ENCODE measurements at regions not wholly inside any gene's neighbourhood (a gene's known extent, or its start where the extent isn't known, plus 50 kb on each side); places are given as distances from the start of the nearest gene placed in this dataset.
"Not testable (repeated sequence)": the region's sequence is repeated elsewhere in the genome, so short reads cannot be mapped to it uniquely, and the experiment has no call there.

DNA sequence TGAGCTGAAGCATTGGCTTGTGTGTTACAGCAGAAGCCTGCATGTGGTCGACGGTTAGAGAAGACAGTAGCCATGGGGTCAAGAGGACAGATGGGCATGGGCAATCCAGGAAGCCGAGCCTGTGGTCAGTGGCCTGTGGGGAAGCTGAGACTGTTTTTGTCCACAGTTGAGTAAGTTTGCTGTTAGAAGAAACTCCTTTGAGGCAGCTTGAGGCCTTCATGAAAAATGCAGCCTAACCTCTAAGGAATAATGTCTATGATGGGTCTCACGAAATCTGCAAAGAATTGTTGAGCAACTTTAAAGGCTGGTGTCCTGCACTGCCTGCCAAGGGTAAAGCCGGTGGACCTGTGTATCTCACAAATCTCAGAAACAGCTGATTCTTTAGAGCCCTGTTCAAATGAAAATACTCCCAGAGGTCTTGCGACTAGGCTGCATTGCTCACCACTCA lies 322.4 kb downstream of the SETD4 start:
- DNase-seq = no peak

DNA sequence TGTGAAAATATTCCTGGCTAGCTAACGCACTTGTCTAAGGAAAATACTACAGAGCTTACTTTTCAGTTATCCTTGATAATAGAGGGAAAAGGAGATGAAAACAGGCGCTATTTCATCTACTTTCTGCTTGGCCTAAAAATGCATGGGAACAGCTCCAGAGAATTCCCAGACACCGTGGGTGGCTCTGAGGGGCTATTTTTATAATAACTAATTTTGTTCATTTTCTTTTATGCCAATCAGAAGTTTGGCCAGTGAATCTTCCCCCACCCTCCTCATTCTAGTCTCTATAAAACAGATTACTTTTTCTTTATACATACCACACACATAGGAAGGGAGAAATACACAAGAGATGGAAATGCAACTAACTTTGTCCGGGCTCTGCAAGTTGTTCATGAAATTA lies 322.9 kb downstream of the SETD4 start:
- DNase-seq = no peak

DNA sequence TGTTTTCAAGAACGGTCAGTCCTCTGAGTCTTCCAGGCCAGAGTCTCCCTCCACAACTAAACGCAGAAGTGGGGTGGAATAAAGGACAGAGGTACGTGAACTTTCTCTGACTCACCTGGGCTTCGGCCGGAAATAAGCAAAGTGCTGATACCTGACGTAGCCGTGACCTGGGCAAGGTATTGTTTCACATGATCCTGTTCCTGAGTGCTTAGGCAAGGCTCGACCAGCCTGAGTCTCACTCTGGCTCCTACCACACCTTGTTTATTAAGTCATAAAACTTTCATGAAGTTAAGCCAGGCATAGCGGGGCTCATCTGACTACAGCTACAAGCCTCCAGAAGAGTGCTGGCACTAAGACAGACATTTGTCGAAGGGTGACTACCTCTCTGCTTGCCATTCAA lies 327.5 kb downstream of the SETD4 start:
- no peak for DNase-seq

DNA sequence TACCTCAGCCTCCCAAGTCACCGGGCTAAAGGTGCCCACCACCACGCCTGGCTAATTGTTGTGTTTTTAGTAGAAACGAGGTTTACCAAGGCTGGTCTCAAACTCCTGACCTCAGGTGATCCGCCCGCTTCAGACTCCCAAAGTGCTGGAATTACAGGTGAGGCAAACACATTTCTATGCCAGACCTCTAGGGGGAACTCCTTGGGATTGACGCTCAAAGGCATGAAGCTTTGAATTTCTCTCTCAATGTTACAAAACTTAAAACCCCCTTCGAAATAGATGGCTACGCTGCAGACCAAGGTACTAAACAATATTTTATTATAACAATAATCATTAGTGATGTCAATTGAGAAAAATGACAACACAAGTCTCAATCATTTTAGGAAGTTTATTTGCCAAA lies 330.0 kb downstream of the SETD4 start:
- DNase-seq = no peak

DNA sequence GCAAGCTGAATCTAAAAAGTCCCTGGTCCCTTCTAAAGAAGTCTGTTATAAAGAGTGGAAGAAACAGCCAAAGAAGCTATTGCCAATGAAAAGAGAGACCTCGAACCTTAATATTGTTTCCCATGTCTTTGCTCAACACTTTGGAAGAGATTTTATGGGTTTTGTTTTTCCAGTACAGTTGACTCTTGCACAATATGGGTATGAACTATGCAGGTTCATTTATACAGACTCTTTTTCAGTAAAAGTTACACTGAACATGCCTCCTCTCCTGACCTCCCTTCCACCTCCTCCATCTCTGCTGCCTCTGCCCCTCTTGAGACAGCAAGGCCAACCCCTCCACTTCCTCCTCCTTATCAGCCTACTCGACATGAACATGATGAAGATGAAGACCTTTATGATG lies 332.5 kb downstream of the SETD4 start:
- no peak for DNase-seq

DNA sequence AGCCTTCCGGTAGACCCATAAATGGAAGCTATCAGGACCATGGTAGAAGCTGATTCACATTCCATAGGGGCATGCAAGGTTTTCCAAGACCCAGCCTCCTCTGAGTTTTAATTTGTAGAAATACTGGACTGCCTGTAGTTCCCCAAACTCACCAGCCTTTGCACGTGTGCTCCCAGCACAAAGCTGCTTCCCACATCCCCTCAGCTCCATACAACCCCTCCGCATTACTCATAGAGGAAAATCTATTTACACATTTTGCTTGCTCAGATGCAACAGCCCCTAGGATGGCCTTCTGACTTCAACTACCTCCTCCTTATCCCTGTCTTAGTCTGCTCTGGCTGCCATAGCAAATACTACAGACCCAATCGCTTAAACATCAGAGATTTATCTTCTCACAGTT lies 336.2 kb downstream of the SETD4 start:
- no peak for DNase-seq

DNA sequence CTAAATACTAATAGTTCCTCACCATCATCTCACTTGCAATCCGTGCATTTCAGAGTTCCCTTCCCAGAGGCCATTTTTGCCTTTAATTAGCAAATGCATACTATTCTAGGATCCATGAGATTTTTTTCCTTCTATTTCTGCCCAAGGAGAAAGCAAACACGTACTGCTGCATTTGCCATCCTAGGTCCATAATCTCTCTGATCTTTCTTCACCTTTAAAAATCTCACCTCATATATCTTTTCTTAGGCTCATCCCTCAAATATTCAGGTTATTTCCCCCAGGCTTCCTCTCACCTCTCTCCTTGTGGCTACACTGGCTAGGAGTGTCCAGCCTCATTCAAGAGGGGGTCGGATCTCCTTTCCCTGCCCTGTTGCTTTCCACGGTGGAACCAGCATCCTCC lies 338.6 kb downstream of the SETD4 start:
- no peak for DNase-seq

DNA sequence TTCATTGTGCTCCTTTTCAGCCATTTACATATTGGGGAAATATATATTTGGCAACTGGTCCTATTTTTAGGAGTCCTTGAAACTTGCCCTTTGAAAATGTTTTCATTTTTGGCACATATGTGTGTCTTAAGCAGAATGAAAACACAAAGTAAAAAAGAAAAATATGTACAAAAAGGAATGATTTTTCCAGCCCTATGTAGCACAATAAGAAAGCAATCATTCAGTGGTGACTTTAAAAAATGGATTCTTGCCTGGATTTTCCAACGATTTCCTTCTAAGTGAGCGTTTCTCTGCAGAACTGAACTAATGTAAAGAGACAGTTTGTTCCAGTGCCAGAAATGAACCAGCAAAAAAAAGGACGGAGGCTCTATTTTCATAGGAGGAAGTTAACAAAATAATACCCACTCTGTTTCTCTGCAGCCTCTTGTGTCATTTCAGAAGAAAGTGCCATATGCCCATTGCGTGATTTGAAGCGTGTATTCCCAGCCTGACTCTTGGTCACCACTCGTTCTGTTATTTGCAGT lies 340.1 kb downstream of the SETD4 start:
- DNase-seq = no peak

DNA sequence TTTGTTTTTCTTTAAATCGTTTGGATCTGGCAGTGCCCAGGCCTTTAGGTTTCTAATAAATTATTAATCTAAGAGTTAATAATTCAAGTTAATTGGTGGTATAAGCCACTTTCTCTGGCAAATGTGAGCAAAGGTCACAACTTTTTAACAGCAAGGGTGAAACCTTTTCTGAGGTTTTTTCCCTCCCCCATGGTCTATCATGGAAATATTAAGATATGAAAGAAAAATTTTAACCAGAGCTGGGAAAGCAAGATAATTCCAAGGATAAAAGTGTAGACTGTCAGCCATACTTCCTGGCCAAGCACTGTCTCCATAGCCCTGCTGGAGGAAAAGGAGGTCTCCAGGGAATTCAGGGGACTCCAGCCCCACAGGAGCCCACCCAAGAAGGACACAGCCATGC lies 341.2 kb downstream of the SETD4 start:
- no peak for DNase-seq

DNA sequence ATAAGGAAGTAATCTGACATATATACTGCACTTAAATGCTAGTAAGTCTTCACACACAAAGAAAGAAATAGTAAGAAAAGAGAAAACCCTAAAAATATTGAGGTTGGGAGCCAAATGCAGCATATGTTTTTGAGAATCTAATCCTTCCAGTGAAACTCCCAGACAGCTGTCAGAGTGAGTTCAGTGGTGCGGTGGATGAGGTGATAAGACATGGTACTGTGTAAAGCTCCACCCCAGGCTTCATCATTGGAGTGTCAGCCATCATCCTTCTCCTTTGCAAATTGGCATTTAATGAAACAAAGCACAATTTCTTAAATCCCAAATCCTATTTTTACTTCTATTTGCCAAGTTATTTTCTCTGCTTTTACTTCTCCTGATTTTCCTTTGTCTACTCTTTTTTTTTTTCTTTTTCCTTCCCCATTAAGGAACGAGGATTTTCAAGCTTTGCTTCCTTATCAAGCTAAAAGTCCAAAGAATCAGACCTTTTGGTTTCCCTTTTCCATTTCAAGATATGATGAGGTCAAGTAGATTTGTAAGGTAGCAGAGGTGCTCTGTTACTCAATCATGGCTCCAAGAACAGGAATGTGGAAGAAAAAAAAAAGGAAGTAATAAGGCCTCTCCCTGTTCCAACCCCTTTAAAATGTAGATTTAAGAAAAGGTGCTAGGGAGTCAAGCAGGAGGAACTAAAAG lies 343.3 kb downstream of the SETD4 start:
- DNase-seq = no peak

DNA sequence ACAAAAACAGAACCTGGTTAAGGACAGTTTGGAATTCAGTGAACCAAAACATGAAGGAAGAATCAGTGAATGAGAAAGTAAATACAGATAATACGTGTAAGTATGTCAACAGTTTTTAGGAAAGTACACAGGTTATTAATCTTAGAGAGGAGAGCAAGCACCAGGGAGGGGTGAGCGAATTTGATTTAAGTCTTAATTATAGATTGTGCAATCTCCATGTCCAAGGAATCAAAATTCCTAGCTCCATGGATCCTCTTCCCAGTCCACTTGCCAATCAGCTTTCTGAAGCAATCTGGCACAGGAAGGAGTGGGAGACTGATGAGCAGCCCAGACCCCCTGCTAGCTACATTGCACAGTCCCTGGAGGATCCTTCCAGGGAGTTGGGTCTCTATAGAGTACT lies 346.4 kb downstream of the SETD4 start:
- no peak for DNase-seq

DNA sequence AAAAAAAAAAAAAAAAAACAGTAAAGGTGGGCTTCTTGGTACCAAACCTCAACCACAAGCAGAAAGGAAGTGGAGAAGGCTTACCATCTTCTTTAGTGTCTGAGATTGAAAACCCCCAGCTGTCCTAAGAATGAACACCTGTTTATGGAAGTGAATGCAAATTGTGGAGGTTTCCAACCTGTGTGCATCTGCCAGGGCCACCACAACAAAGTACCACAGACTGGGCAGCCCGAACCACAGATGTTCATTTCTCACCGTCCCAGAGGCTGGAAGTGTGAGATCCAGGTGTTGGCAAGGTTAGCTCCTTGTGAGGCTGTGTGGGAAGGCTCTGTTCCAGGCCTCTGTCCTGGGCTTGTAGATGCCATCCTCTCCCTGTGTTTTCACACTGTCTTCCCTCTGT lies 348.7 kb downstream of the SETD4 start:
- no peak for DNase-seq

DNA sequence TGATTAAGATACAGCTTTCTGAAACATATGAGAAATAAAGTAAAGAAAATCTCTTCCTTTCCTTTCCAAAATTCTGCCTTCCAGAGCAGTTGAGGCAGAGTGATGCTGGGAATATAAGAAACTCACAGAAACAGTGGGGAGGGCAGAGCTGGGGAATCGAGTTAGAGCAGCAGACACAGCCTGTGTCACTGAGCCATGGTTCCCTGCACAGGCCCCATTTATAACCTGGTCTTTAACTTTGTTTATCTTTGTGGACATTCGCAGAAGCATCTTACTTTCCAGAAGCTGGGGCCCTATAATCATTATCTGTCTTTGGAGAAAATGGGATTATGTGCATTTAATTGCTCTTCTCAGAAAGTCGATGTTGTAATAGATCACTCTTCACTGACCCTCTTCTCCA lies 349.1 kb downstream of the SETD4 start:
- DNase-seq = no peak

DNA sequence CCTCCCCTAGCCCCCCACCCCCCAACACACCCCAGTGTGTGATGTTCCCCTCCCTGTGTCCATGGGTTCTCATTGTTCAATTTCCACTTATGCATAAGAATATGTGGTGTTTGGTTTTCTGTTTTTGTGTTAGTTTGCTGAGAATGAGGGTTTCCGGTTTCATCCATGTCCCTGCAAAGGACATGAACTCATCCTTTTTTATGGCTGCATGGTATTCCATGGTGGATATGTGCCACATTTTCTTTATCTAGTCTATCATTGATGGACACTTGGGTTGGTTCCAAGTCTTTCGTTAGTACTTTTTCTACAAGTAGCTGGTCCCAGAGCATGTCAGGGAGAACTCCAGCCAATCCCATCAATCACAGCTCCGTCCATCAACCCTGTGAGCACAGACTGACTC lies 350.3 kb downstream of the SETD4 start:
- DNase-seq = not testable (repeated sequence)

DNA sequence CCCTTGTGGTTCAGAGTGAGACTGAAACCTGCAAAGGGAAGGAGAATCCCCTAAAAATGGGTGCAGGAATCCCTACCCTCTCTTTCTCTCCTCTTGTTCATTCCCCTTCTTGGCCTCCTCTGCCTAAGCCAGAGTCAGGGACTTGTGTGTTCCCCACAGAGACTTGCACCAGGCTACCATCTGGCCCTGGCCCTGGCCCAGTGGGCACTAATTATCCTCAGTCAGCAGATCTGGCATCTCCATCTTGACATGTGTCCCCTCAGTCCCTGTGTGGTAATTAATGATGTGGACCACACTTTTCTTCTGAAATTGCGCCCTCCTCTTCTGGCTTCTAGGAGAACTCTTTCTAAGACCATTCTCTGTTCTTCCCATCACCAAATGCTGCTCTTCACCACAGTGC lies 354.4 kb downstream of the SETD4 start:
- no peak for DNase-seq

DNA sequence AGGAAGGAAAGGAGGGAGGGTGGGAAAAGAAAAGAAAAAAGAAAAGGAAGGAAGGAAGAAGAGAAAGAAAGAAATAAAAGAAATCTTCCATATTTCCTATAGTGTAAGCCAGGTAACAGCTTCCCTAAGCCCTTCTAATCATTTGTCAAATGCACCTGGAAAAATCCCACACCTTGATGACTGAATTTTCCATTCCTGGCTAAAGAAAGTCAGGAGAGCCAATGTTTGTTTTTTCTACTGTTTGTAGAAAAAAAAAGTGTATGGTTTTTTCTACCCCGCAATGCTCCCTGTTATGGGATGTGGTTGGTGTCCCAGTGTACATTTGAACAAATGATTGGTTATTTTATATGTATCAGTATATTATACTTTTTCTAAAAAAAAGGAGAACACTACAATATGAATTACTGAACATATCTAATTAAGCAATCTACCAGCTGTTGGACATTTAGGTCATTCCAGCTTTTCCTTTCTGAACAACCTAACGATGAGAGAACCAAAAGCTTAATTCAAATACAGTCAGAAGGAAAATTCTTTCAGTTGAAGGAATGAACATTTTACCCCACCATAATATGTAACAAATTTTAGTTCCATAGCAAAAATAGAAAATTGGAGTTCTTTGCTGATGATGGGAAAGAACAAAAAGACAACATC lies 355.0 kb downstream of the SETD4 start:
- DNase-seq = no peak

DNA sequence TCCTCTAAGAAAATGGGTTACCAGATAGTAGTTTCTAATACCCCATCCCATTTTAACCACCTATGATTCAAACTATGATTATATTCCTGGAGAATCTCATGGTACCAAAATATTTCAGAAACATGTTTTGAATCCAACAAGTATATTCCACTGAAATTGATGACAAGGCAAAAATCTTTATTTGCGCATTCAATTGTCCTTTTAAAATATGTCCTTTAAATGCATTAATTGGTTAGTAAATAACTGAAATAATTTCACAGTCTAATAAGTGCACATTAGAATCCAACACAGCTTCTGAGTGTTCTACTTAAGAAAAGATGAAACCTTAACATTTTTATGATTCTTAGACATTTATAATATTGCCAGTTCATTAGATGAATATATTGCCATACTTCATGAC lies 356.6 kb downstream of the SETD4 start:
- no peak for DNase-seq

DNA sequence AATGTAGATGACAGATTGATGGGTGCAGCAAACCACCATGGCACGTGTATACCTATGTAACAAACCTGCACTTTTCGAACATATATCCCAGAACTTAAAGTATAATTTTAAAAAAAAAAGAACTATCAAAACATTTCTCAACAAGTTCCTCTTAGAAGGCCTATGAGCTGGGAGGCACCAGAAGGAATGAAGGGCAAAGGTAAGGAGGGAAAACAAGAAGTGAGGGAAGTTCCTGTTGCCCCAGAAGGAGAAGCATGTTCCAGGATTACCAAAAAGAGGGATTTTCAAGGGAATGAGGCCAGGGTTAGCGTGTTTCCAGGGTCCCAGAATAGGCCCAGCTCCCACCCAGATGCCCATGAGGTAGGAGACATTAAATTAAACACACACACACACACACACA lies 361.0 kb downstream of the SETD4 start:
- no peak for DNase-seq

DNA sequence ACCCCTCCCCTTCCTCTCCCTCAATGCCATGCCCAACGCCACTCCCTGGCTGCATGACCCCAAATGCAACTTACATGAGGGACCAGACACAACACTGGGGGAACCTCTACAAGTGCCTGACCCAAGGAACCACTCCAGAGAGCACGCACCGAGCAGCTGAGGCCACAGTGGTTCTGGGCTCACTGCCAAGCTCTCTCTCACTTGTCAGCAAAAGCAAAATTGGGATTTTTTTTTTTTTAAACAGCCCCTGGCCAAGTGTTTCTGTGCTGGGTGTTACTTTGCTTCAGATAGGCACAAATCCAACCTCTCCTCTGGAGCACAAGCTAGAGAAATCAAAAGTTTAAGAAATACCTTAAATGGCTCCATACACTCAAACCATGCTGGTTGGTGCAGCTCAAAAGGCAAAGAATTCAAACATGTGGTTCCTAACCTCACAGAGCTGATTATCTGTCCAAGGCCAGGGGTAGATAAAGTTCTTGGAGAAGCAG lies 363.0 kb downstream of the SETD4 start:
- DNase-seq = no peak

DNA sequence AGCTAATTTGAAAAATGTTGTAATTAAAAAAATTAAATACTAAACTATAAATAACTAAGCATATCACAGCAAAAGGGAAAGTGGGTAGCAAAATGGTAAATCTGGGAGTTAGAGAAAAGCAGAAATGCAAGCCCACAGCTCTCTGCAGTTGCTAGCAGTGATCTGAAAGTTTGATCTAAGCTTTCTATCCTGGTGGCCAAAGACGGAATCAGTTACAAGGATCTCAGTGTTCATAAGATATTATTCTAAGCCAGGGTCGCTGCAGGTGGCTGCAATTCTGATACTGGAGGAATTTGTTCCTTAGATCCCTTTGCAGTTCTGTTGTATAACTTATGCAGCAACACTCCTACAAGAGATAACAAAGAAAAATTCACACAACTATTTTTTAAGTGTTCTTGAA lies 363.7 kb downstream of the SETD4 start:
- DNase-seq = no peak

DNA sequence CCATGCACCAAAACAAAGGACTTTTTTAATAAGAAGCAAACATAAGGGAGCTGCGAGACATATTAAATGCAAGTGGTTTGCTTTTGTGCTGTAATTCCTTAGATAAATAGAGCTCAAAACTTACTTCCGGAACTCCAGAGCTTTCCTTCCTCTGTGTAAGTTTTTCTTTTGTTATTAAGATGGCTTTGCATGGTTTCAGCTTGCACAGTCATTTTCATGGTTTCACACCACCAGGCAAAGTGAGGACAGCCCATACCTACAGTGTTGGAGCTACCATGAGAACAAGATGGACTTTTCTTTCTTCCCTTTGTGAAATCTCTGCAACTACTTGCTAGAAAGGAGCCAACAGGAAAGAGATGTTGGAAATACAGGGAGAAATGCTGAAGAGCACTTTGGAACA lies 368.0 kb downstream of the SETD4 start:
- DNase-seq = no peak

DNA sequence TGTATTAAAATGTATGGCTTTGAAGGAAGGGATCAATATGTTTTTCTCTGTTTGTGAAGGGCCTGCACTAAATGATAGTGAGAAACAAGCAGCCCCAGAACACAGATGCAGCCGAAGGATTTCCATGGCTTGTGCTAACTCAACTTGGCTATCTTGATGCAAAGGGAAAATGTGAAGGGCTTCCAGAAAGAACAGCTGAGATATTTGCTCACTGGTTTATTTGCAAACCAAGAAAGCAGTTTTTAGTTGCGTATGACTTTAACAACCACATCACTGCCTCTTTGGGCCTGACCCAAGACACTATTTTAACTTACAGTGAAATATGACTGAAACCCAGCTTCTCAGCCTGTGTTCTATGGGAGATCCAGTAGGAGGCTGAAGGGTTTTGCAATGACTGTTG lies 369.9 kb downstream of the SETD4 start:
- DNase-seq = no peak

DNA sequence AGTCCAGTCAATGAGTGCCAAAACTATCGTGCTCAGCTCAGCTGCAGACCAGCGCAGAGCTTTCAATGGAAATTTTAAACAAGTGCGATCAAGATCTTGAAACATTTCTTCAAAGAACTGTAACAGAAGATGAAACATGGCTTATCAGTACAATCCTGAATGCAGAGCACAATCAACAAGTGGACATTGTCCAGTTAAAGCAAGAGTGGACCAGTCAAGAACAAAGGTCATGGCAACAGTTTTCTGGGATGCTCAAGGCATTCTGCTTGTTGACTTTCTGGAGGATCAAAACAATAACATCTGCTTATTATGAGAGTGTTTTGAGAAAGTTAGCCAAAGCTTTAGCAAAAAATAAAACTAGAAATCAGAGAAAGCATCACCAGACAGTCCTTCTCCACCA lies 374.2 kb downstream of the SETD4 start:
- DNase-seq = no peak

DNA sequence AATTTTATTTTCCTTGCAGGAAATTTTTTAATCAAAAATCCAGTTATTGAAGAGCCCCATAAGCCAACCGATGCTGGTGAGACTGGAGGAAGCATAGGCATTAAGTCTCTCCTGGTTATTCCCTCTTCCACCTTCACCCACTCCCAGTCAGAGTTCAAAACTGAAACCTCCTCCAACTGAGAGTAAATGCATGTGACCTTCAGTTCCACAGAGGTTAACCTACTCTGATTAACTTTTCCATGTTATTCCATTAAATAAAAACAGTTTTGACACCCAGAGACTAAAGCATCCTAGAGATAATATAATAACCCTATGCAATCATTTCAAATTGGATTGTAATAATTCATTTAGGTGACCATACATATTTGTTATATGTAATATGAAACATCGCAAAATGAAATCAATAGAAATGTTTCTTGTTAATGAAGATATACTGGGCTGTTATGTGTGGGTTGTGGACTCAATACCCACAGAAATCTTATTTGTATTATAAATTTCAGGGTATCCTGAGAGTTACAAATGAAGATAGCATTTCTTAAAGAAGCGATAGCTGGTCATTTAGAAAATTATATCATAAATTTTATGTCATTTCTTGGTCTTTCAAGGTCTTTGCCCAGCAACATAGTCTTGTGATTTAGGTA lies 376.5 kb downstream of the SETD4 start:
- DNase-seq = no peak

Data from amniotic stem cell (primary cell).